ENCODE measurements at regions not wholly inside any gene's neighbourhood (a gene's known extent, or its start where the extent isn't known, plus 50 kb on each side); places are given as distances from the start of the nearest gene placed in this dataset.

DNA sequence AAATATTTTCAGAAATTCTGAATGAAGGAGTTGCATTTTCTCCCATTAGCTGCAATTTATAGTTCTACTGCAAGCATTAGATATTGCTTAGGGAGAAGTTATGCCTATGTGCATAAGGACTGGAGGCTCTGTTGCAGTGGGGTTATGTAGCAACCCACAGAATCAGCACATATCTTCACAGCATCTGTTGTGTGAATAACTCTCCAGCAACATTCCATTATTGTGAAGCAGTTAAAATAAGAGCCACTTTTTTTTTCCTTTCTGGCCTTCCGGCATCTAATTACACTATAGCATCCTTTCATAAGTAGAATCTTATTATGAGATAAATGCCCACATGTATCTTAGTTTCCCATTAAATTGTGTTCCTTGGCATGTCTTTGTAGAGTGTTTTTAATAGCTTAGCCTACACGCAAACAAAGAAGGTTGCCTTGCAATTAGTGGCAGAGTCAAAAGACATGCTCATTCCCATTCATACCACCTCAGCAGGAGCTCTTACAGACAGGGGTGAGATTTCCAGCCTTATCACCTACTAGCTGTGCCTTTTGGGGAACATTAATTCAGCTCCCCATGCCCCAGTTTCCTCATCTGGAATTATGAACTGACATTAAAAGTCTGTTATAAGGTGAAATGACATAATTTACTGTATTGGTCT lies 596.0 kb upstream of the GOT2 start:
- TF ChIP-seq GATA2 (CRISPR knock-in tag; IDR thresholded peaks at IDR 0.05) (no peak), POLR2AphosphoS5 (IDR thresholded peaks at IDR 0.05; ENCODE audit: low read depth, low read length) (no peak), SMC3 (IDR thresholded peaks at IDR 0.05; ENCODE audit: low read depth, low read length) (no peak), YY1 (IDR thresholded peaks at IDR 0.05; ENCODE audit: low read depth) (no peak), EZH2phosphoT487 (IDR thresholded peaks at IDR 0.05; ENCODE audit: borderline replicate concordance, low read depth) (no peak), TCF12 (IDR thresholded peaks at IDR 0.05) (no peak), EP300 (IDR thresholded peaks at IDR 0.05; ENCODE audit: borderline replicate concordance in 1 of 2, low read depth in 1 of 2, low read length in 1 of 2) (no peak), RCOR1 (IDR thresholded peaks at IDR 0.05; ENCODE audit: low read length) (no peak), FOXM1 (IDR thresholded peaks at IDR 0.05; ENCODE audit: low read depth) (no peak)
- TF ChIP-seq, protein P1, sequence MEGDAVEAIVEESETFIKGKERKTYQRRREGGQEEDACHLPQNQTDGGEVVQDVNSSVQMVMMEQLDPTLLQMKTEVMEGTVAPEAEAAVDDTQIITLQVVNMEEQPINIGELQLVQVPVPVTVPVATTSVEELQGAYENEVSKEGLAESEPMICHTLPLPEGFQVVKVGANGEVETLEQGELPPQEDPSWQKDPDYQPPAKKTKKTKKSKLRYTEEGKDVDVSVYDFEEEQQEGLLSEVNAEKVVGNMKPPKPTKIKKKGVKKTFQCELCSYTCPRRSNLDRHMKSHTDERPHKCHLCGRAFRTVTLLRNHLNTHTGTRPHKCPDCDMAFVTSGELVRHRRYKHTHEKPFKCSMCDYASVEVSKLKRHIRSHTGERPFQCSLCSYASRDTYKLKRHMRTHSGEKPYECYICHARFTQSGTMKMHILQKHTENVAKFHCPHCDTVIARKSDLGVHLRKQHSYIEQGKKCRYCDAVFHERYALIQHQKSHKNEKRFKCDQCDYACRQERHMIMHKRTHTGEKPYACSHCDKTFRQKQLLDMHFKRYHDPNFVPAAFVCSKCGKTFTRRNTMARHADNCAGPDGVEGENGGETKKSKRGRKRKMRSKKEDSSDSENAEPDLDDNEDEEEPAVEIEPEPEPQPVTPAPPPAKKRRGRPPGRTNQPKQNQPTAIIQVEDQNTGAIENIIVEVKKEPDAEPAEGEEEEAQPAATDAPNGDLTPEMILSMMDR (IDR thresholded peaks at IDR 0.05), result no peak

Measured in SK-N-SH (cell line).